ENCODE measurements at regions not wholly inside any gene's neighbourhood (a gene's known extent, or its start where the extent isn't known, plus 50 kb on each side); places are given as distances from the start of the nearest gene placed in this dataset.
"Not testable (repeated sequence)": the region's sequence is repeated elsewhere in the genome, so short reads cannot be mapped to it uniquely, and the experiment has no call there.

GRCh38 chr7:5121256-5121655, 68.8 kb upstream of the WIPI2 start:
- DNase-seq: not testable (repeated sequence)

GRCh38 chr7:5131238-5131637, 58.8 kb upstream of the WIPI2 start:
- not testable (repeated sequence) for DNase-seq

- DNase-seq: no peak
Measured at GRCh38 chr7:5132539-5132938, 57.5 kb upstream of the WIPI2 start.

GRCh38 chr7:5139998-5140397, 50.0 kb upstream of the WIPI2 start:
- peak in 1 of 3 donors; percentile 19 for DNase-seq

All from muscle of back (tissue), 3 donors.